Ovary (tissue), 3 donors: ENCODE measurements at regions not wholly inside any gene's neighbourhood (a gene's known extent, or its start where the extent isn't known, plus 50 kb on each side); places are given as distances from the start of the nearest gene placed in this dataset.

ENCODE experiments used
- CTCF ChIP-seq, 3 donors: fragments of 450-650 bp in 2 of 3; fragments of 200-600 bp in 1 of 3; IDR thresholded peaks; one replicate each; pipeline versions ENCODE4 v1.5.1 to v1.8.0; 2016 to 2022; ENCODE audit warnings: antibody characterized with exemption in 3 of 3, mild to moderate bottlenecking in 1 of 3
- POLR2A ChIP-seq: fragments of 450-650 bp; IDR thresholded peaks from one replicate; pipeline ENCODE4 v1.6.1; 2017; ENCODE audit warnings: antibody characterized with exemption, mild to moderate bottlenecking, moderate library complexity
- donor health status: DM: no; HTN: no; CAD: no.

DNA sequence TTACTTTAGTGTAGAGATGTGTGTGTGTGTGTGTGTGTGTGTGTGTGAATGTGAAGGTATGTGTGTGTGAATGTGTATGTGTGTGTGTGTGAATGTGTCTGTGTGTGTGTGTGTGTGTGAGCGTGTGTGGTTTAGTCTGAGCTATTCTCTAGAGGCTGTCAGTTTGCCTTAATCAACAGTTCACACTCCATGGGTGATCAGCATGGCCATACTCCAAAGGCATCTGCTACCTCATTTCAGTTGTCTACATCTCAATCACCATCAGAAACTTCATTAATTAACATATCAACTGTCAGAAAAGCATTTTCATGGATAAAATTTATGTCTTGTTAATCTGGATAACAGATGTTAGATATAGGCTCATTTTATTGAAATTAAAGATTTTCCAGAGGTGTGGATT is 103.1 kb upstream of the PTPN3 start:
- TF ChIP-seq CTCF (IDR thresholded peaks at IDR 0.05) = no peak
- no peak for TF ChIP-seq POLR2A
